Colonic mucosa (tissue), 4 donors: ENCODE measurements at regions not wholly inside any gene's neighbourhood (a gene's known extent, or its start where the extent isn't known, plus 50 kb on each side); places are given as distances from the start of the nearest gene placed in this dataset.
"Not testable (repeated sequence)": the region's sequence is repeated elsewhere in the genome, so short reads cannot be mapped to it uniquely, and the experiment has no call there.

ENCODE experiments used
- DNase-seq: peaks from one replicate; pipeline ENCODE4 v3.0.0-alpha.2; 2020
- H3K27ac ChIP-seq: fragments of 200-600 bp; one replicate; pipeline ENCODE4 v1.8.0; 2021
- H3K27me3 ChIP-seq: fragments of 200-600 bp; one replicate; pipeline ENCODE4 v1.8.0; 2021
- H3K36me3 ChIP-seq: fragments of 200-600 bp; one replicate; pipeline ENCODE4 v1.8.0; 2021
- H3K4me1 ChIP-seq: fragments of 200-600 bp; one replicate; pipeline ENCODE4 v1.8.0; 2021; ENCODE audit warnings: mild to moderate bottlenecking
- H3K4me3 ChIP-seq: fragments of 200-600 bp; one replicate; pipeline ENCODE4 v1.8.0; 2021
- H3K9ac ChIP-seq, 2 donors: one replicate each; pipeline ENCODE4 v1.7.0; 2013; ENCODE audit warnings: control low read depth in 2 of 2, low read depth in 2 of 2, low read length in 2 of 2
- H3K9me3 ChIP-seq: fragments of 200-600 bp; one replicate; pipeline ENCODE4 v1.8.0; 2021
- CTCF ChIP-seq: fragments of 200-600 bp; IDR thresholded peaks from one replicate; pipeline ENCODE4 v1.8.0; 2022; ENCODE audit warnings: antibody characterized with exemption, mild to moderate bottlenecking
- intact Hi-C: fragments of 100-400 bp; cut with DNase I; formaldehyde crosslinking; loops from one replicate; pipeline ENCODE4 v1.14.1; 2022
- donor health status: healthy.
- donor health status: DM: no; HTN: no; CAD: no.
- donor health status: DM: no; HTN: no; CAD: no.

- Histone ChIP-seq H3K27me3 (no peaks in the 10 kb centered on the region), H3K4me3 (no peak overlapping the region), H3K27ac (no peak overlapping the region), H3K36me3 (no peaks in the 10 kb centered on the region), H3K4me1 (no peaks in the 10 kb centered on the region), H3K9me3 (no peaks in the 10 kb centered on the region), H3K9ac (no peak overlapping the region)
- TF ChIP-seq CTCF, result no peak
- no peak for DNase-seq
- intact Hi-C loops, result no loop called here
These were observed 74.6 kb downstream of the LMO4 start for GRCh38 chr1:87403061-87403820.

GRCh38 chr1:87404296-87404695 is 75.6 kb downstream of the LMO4 start:
- no peaks in the 10 kb centered on the region for H3K9me3 ChIP-seq
- H3K4me3 ChIP-seq, result no peak overlapping the region
- intact Hi-C loops, result no loop called here
- H3K4me1 ChIP-seq, result no peaks in the 10 kb centered on the region
- no peak for DNase-seq
- H3K9ac ChIP-seq, result no peak overlapping the region
- H3K36me3 ChIP-seq, result no peaks in the 10 kb centered on the region
- H3K27ac ChIP-seq, result no peak overlapping the region
- TF ChIP-seq CTCF, result no peak
- H3K27me3 ChIP-seq, result no peaks in the 10 kb centered on the region

- DNase-seq, result no peak
- Histone ChIP-seq H3K4me1 (no peaks in the 10 kb centered on the region), H3K9ac (no peak overlapping the region), H3K27me3 (no peaks in the 10 kb centered on the region), H3K36me3 (no peaks in the 10 kb centered on the region), H3K4me3 (no peak overlapping the region), H3K9me3 (no peaks in the 10 kb centered on the region), H3K27ac (no peak overlapping the region)
- TF ChIP-seq CTCF, result no peak
- intact Hi-C loops, result no loop called here
These were observed 80.1 kb downstream of the LMO4 start for GRCh38 chr1:87408665-87409248.

GRCh38 chr1:87410776-87411480 is 82.2 kb downstream of the LMO4 start:
- H3K4me1 ChIP-seq, result no peaks in the 10 kb centered on the region
- H3K27me3 ChIP-seq, result no peaks in the 10 kb centered on the region
- no peak overlapping the region for H3K9ac ChIP-seq
- peak; percentile 24 for DNase-seq
- no peak overlapping the region for H3K4me3 ChIP-seq
- intact Hi-C loops, result no loop called here
- no peaks in the 10 kb centered on the region for H3K9me3 ChIP-seq
- H3K36me3 ChIP-seq, result no peaks in the 10 kb centered on the region
- TF ChIP-seq CTCF, result no peak
- H3K27ac ChIP-seq, result no peak overlapping the region

- intact Hi-C loops, H3K9me3 ChIP-seq, H3K27me3 ChIP-seq, H3K9ac ChIP-seq, DNase-seq, H3K4me1 ChIP-seq, H3K27ac ChIP-seq, H3K4me3 ChIP-seq, H3K36me3 ChIP-seq: not testable (repeated sequence)
These were observed 85.2 kb downstream of the LMO4 start for GRCh38 chr1:87413846-87414245.

GRCh38 chr1:87418048-87418447 is 89.4 kb downstream of the LMO4 start:
- Histone ChIP-seq H3K27ac (no peak overlapping the region), H3K36me3 (no peaks in the 10 kb centered on the region)
- DNase-seq, result no peak

More at GRCh38 chr1:87418048-87418447, 89.4 kb downstream of the LMO4 start:
- H3K27me3 ChIP-seq, result no peaks in the 10 kb centered on the region
- intact Hi-C loops, result no loop called here
- H3K9ac ChIP-seq, result no peak overlapping the region
- TF ChIP-seq CTCF, result no peak
- no peaks in the 10 kb centered on the region for H3K9me3 ChIP-seq
- H3K4me3 ChIP-seq, result no peak overlapping the region
- no peaks in the 10 kb centered on the region for H3K4me1 ChIP-seq
